Activated CD8-positive, alpha-beta memory T cell treated with anti-CD3 and anti-CD28 coated beads, Interleukin-2, amount 10 ng/mL, durations not matched to agents 7 days and 5 days (primary cell): ENCODE measurements at regions not wholly inside any gene's neighbourhood (a gene's known extent, or its start where the extent isn't known, plus 50 kb on each side); places are given as distances from the start of the nearest gene placed in this dataset.

Experiments
- ATAC-seq: fragments of 150-1000 bp; cut with Tn5 transposase; one replicate; pipeline ENCODE4 v1.10.0; 2021; ENCODE audit warnings: moderate library complexity
- CTCF ChIA-PET: fragments of 350-600 bp; sonication (Branson Sonifier 250); formaldehyde crosslinking; loops from one replicate; lab custom pipeline; 2021; ENCODE audit warnings: antibody characterized with exemption; lab: Charles Lee
- DNase-seq: peaks from one replicate; pipeline ENCODE4 v3.0.0-alpha.2; 2020
- H3K27ac Mint-ChIP-seq: one replicate; pipeline ENCODE4 v1.8.0; 2021; ENCODE audit warnings: mild to moderate bottlenecking, mixed read lengths
- H3K27me3 Mint-ChIP-seq: one replicate; pipeline ENCODE4 v1.8.0; 2021; ENCODE audit warnings: mixed read lengths
- H3K36me3 Mint-ChIP-seq: one replicate; pipeline ENCODE4 v1.8.0; 2021; ENCODE audit warnings: mild to moderate bottlenecking, mixed read lengths
- H3K4me1 Mint-ChIP-seq: one replicate; pipeline ENCODE4 v1.8.0; 2021; ENCODE audit warnings: mixed read lengths
- H3K4me3 Mint-ChIP-seq: one replicate; pipeline ENCODE4 v1.8.0; 2021; ENCODE audit warnings: mild to moderate bottlenecking, moderate library complexity, mixed read lengths
- H3K9me3 Mint-ChIP-seq: one replicate; pipeline ENCODE4 v1.8.0; 2022; ENCODE audit warnings: low read depth, mixed read lengths

DNA sequence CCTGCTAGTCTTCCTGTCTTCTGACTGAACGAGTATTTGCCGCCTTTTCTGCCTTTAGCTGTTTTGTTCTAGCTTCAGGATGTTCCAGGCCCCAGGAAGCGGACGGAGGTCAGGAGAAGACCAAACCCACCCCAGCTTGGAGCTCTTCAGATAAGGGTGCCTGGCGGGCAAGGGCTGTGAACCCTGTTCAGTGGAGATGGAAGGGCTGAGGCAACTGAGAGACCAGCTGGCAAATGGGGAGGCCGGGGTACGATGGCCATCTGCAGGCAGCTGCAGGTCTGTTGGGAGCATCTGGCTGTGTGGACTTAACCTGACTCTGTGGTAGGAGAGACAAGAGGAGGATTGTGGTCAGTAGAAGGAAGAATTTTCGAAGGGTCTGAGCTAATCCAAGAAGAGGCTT, 95.6 kb downstream of the CHST1 start:
- Mint-ChIP-seq H3K4me1 (no peaks in the 10 kb centered on the region), H3K27me3 (peaks cover 5% of the 10 kb centered on the region), H3K4me3 (no peak overlapping the region), H3K36me3 (no peaks in the 10 kb centered on the region), H3K27ac (no peak overlapping the region), H3K9me3 (no peaks in the 10 kb centered on the region)
- CTCF ChIA-PET = no interaction called here
- no peak for ATAC-seq
- no peak for DNase-seq

DNA sequence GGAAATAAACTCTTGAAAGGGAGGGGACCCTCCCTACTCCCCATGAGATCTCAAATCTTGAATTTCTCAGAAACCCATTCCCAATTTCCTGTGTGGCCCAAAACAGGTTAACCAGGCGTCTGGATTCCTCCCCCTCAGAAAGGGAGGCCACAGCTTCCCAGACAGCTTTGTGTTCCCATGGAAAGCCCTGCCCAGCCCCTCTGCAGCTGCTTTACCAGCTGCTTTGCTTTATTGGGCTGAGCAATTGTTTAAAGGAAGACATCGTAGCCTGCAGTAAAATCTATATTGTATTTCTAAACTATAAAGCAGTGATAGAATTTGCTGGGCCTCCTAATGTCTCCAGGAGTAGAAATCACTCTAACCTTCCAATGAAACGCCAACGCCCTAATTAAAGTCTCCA, 97.4 kb downstream of the CHST1 start:
- CTCF ChIA-PET = no interaction called here
- Mint-ChIP-seq H3K27me3 (peaks cover 2% of the 10 kb centered on the region), H3K9me3 (no peaks in the 10 kb centered on the region), H3K36me3 (no peaks in the 10 kb centered on the region), H3K27ac (no peak overlapping the region), H3K4me3 (no peak overlapping the region), H3K4me1 (no peaks in the 10 kb centered on the region)
- DNase-seq (no peak), ATAC-seq (no peak)

DNA sequence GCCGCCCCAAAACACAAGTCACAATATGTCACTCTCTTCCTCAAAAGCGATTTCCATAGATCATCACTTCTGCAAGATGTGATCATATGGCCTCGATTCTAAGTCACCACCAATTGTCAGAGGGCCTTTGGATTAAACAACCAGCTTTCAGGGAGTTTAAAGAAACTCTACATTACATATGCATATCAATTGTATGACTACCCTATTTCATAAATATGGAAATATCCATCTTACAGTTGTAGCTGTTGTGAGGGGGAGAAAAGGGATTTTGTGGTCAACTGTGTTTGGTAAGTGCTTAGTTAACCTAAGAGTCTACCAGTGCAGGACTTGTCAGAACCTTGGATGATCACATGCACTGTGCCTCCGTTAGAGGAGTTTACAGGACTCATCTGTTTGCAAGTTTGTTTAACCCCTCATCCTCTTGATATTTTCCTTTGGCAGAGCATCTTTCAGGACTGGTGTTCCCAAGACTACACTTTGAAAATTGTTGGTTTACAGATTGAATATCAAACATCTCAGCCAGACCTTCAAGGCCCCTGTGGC, 99.9 kb downstream of the CHST1 start:
- Mint-ChIP-seq H3K4me3 (no peak overlapping the region), H3K36me3 (no peaks in the 10 kb centered on the region), H3K27me3 (peaks cover 2% of the 10 kb centered on the region), H3K27ac (no peak overlapping the region), H3K9me3 (no peaks in the 10 kb centered on the region), H3K4me1 (no peaks in the 10 kb centered on the region)
- CTCF ChIA-PET = no interaction called here
- no peak for DNase-seq
- ATAC-seq = no peak

DNA sequence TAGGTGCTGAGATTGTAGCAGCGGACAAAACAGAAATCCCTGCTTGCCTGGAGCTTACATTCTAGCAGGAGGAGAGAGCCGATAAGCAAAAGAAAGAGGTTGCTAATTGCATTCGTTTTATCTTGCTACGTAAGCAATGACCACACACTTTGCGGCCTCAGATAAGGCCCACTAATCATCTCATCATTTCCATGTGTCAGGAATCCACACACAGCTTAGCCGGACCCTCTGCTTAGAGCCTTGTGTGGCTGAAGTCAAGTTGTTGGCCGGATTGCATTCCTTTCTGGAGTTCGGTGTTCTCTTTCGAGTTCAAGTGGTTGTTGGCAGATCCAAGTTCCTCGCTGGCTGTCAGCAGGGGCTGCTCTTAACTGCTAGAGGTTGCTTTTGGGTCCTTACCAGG, 101.6 kb downstream of the CHST1 start:
- CTCF ChIA-PET = no interaction called here
- DNase-seq (no peak), ATAC-seq (no peak)
- no peaks in the 10 kb centered on the region for H3K9me3 Mint-ChIP-seq
- no peak overlapping the region for H3K4me3 Mint-ChIP-seq
- no peak overlapping the region for H3K27ac Mint-ChIP-seq
- H3K36me3 Mint-ChIP-seq = no peaks in the 10 kb centered on the region
- peaks cover 2% of the 10 kb centered on the region for H3K27me3 Mint-ChIP-seq
- H3K4me1 Mint-ChIP-seq = no peaks in the 10 kb centered on the region

DNA sequence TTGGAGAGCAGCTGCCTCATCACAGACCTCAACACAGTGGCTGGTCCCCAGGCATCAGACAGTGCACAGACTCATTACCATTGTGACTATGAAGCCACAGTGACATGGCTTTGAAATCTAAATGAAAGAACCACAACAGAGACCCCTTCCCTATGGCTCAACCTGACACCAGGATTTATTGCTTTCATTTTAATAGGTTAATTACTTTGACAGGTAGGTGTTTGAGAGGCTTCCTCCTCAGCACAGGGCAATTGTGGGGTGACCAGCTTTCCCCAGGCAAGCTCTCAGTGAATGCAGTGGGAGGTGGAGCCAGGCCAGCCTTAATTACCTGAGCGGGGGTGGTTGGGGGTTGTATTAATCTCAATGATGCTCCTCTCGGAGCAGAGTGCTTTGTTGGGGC, 102.3 kb downstream of the CHST1 start:
- no peak for ATAC-seq
- Mint-ChIP-seq H3K4me3 (no peak overlapping the region), H3K9me3 (no peaks in the 10 kb centered on the region), H3K36me3 (no peaks in the 10 kb centered on the region), H3K27ac (no peak overlapping the region), H3K4me1 (no peaks in the 10 kb centered on the region), H3K27me3 (peaks cover 2% of the 10 kb centered on the region)
- no peak for DNase-seq
- CTCF ChIA-PET = interaction anchor here (1.3 kb wide), 1 partner anchor 92 kb away, joined by 3 read pairs; no protein-coding TSS in a partner anchor

DNA sequence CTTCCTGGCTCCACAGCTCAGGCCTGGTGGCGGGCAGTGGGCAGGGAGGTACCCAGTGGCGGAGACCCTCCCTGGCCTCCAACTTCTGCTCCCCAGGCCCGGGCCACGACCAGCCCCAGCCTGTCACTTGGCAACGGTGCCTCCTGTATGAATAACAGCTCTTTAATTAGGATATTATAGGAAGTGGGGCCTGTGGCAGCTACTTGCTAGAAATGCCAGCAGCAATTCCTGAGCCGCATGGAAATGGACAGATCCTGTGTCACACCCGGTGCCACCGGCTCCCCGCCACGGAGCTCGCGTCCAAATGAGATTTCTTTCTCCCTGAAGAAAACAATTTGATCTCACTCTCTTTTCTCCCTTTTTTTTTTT, 104.5 kb downstream of the CHST1 start:
- no peak for ATAC-seq
- Mint-ChIP-seq H3K9me3 (no peaks in the 10 kb centered on the region), H3K36me3 (no peaks in the 10 kb centered on the region), H3K4me1 (no peaks in the 10 kb centered on the region), H3K27me3 (peaks cover 2% of the 10 kb centered on the region), H3K27ac (no peak overlapping the region), H3K4me3 (no peak overlapping the region)
- DNase-seq = no peak
- CTCF ChIA-PET = no interaction called here

DNA sequence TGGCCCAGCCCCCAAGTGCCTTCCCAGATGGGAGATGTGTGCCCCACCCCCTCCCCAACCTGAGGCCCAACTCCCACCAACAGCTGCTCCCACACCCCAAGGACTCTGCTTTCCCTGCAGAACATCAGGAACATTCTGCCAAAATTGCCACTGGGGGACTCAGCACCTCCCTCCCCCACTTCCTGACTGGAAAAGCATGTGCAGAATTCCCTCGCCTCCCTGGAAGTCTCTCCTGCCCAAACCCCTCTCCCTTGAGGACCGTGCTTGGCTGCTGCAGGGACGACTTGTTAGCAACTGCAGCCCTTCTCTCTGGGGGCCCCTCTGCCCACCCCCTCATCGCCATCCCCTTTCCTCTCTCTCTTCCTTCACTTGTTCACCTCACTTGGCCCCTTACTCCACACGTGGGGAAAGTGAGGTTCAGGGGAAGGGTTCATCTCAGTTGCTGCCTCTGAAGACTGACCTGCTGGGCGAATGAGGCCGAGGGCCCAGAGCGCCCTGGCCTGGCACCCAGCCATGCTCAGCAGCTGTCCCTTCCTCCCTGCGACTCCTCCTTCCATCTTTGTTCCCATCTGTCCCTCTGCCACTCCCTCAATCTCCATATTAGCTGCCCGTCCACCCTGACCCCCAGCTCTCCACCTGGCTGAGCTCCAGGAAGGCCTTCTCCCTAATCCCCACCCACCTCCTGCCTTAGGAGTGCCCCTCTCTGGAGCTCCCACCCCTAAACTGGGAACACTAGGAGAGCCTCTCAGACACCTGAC, 105.1 kb downstream of the CHST1 start:
- Mint-ChIP-seq H3K4me3 (no peak overlapping the region), H3K27ac (no peak overlapping the region), H3K4me1 (no peaks in the 10 kb centered on the region), H3K9me3 (no peaks in the 10 kb centered on the region), H3K27me3 (peaks cover 2% of the 10 kb centered on the region), H3K36me3 (no peaks in the 10 kb centered on the region)
- DNase-seq = no peak
- CTCF ChIA-PET = no interaction called here
- ATAC-seq = no peak

DNA sequence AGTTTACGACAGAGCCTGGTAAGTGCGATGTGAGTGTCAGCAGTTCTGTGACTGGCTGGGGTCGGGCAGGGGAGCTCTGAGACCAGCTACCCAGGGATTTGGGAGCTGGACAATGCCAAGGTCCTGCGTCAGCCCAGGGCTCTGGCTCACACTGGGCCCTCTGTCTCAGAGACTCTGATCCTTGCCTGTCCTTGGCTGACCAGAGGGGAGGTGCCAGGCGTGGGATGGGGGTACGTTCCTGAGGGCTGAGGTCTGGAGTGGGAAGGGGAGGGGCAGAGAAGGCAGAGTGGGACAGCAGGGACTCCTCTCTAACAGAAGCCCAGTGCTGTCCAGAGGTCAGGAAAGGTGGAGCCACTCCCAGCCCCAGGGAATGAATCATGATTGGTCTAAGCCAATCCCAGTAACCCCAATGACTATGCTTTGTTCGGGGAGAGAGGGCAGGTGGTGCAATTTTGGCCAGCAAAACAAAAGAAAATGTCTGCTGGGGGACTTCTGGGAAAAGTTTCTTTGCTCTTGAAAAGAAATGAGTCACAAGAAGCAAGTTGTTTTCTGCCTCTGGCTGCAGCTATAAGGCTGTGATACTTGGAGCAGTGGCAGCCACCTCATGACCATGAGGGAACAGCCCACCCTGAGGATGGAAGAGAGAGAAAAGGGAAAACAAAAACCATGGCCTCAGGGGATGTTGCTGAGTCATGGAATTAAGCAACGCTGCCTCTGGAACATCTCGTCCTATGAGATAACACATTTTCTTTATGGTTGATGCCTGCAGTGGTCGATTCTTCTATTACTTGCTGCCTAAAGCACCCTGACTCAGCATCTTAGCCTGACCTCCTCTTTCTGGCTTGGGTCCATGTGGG, 108.3 kb downstream of the CHST1 start:
- CTCF ChIA-PET = no interaction called here
- Mint-ChIP-seq H3K36me3 (no peaks in the 10 kb centered on the region), H3K27ac (no peak overlapping the region)

DNA sequence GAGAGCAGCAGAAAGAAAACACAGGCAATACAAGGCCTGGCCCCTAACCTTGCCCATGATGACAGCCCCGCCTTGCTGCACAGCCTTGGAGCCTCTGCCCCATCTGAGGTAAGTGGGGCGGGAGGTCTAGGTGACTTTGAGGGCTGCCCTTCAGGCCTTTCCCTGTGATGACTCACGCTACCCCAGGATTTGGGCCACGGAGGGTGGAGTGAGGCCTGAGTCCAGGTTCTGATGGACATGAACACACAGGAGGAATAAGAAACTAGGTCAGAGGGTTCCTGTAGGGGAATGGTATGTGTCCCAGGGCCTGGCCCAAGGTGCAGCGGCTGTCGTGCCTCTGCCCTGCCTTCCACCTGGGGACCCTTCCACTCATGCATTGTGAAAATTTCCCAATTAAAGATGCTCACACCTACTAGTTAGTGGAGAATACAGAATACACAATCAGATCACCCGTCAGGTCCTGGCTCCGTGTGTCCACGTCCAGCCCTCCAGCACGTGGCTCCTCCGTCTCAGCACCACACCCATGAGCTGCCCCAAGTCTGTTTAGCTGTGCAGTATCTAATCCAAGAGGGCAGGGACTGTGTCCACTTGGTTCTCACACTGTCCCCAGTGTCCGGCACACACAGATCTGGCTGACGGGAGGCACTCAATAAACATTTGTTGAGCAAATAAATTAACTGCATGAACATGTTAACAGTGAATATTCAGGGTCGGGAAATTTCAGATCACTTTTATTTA, 111.0 kb downstream of the CHST1 start:
- no peak overlapping the region for H3K27ac Mint-ChIP-seq
- H3K27me3 Mint-ChIP-seq = no peaks in the 10 kb centered on the region
- no peaks in the 10 kb centered on the region for H3K36me3 Mint-ChIP-seq
- H3K4me3 Mint-ChIP-seq = no peak overlapping the region
- DNase-seq = no peak
- no peaks in the 10 kb centered on the region for H3K9me3 Mint-ChIP-seq
- H3K4me1 Mint-ChIP-seq = no peaks in the 10 kb centered on the region
- CTCF ChIA-PET = no interaction called here
- no peak for ATAC-seq

More for the DNA sequence above, 108.3 kb downstream of the CHST1 start:
- Mint-ChIP-seq H3K27me3 (no peaks in the 10 kb centered on the region), H3K4me1 (no peaks in the 10 kb centered on the region), H3K4me3 (no peak overlapping the region), H3K9me3 (no peaks in the 10 kb centered on the region)
- ATAC-seq (no peak), DNase-seq (no peak)

DNA sequence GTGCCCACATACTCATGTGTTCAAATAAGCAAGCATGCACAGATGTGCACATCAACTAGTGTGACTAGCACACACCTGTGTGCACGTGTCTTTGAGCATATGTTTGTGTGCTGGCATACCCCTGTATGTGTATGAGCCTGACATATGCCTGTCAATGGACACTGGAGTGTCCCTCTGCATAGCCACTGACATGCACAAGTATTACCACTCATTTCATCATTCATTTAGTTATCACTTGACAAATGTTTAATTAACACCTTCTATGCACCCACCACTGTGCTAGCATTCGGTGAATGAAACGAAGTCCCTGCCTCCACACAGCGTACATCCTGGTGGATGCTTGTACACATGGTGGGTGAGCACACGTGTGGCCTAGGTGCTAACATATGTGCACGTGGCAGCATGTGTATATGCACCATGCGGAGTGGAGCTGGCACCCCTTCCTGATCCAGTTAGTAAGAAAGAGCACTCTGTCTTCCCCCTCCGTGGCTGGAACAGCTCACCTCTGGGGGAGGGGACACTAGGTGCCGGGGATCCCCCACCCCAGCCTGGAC, 112.0 kb downstream of the CHST1 start:
- no peak overlapping the region for H3K27ac Mint-ChIP-seq
- ATAC-seq (no peak), DNase-seq (no peak)
- H3K4me1 Mint-ChIP-seq = no peaks in the 10 kb centered on the region
- H3K9me3 Mint-ChIP-seq = no peaks in the 10 kb centered on the region
- no peak overlapping the region for H3K4me3 Mint-ChIP-seq
- H3K36me3 Mint-ChIP-seq = no peaks in the 10 kb centered on the region
- H3K27me3 Mint-ChIP-seq = no peaks in the 10 kb centered on the region
- CTCF ChIA-PET = no interaction called here

DNA sequence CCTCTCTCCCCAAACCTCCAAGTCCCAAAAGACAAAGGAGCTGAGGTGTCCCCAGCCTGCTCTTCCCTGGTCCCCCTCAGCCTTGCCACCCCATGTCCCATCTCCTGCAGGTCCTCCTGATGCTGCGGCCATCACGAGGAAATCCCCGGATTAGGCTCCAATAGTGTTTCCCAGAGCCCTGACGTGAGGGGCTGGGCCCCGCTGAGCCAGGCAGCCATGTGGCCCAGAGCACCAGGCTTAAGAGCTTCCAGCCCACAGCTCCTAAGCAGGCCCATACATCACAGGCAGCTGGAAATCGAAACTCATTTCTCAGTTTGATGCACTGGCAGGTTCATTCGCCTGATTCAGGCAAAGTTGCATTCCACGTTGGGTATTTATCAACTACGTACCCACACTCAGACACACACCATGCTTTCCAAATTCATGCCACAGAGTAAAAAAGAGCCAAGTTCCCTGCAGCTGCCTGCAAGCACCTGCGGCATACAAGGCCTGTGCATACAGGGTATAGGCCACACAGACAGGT, 114.2 kb downstream of the CHST1 start:
- CTCF ChIA-PET = no interaction called here
- ATAC-seq = no peak
- no peaks in the 10 kb centered on the region for H3K9me3 Mint-ChIP-seq
- DNase-seq = no peak
- H3K4me1 Mint-ChIP-seq = no peaks in the 10 kb centered on the region
- H3K27me3 Mint-ChIP-seq = no peaks in the 10 kb centered on the region
- H3K36me3 Mint-ChIP-seq = no peaks in the 10 kb centered on the region
- no peak overlapping the region for H3K4me3 Mint-ChIP-seq
- H3K27ac Mint-ChIP-seq = no peak overlapping the region

DNA sequence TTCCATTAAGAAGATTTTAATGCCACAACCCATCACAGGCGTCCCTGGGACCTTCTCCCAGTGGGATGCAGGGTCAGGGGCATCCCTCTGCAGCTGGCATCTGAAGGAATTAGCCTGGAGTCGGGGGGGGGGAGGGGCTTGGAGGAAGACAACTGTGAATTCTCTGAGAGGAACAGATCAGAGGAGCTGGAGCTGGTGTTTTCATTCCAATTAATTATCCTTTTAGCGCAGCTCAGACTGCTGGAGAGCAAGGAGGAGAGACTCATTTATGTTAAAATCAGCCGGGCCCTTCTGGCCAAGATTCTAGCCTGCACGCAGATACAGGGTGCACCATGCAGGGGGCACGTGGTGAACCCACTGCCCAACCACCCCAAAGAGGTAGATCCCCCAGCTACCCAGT, 116.2 kb downstream of the CHST1 start:
- CTCF ChIA-PET = interaction anchor here (1.2 kb wide), 1 partner anchor 13 kb away, joined by 5 read pairs; no protein-coding TSS in a partner anchor
- Mint-ChIP-seq H3K4me1 (no peaks in the 10 kb centered on the region), H3K36me3 (no peaks in the 10 kb centered on the region), H3K9me3 (no peaks in the 10 kb centered on the region), H3K27ac (no peak overlapping the region), H3K4me3 (no peak overlapping the region), H3K27me3 (peaks cover 3% of the 10 kb centered on the region)
- ATAC-seq = no peak
- DNase-seq = no peak

DNA sequence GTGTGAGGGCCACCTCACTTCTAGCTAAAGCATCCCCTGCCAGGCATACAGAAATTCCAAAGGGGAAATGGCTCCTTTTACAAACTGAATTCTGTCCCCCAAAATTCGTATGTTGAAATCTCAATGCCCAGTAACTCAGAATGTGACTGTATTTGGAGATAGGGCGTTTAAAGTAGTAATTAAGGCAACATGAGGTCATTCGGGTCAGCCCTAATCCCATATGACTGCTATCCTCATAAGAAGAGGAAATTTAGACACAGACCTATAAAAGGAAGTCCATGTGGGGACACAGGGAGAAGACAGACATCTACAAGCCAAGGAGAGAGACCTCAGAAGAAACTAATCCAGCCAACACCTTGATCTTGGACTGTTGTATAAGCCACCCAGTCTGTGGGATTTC, 119.1 kb downstream of the CHST1 start:
- Mint-ChIP-seq H3K4me1 (no peaks in the 10 kb centered on the region), H3K27me3 (peaks cover 3% of the 10 kb centered on the region), H3K27ac (no peak overlapping the region), H3K9me3 (no peaks in the 10 kb centered on the region), H3K36me3 (no peaks in the 10 kb centered on the region), H3K4me3 (no peak overlapping the region)
- no peak for DNase-seq
- CTCF ChIA-PET = no interaction called here
- no peak for ATAC-seq
